GM06990 (cell line): ENCODE measurements at regions not wholly inside any gene's neighbourhood (a gene's known extent, or its start where the extent isn't known, plus 50 kb on each side); places are given as distances from the start of the nearest gene placed in this dataset.

Experiments
- DNase-seq: peaks from one replicate; pipeline ENCODE4 v3.0.0-alpha.2; 2011; ENCODE audit not compliant: insufficient read length; ENCODE audit errors: extremely low read depth
- H3K27me3 ChIP-seq: replicated peaks from 2 replicates; pipeline ENCODE4 v1.6.0; 2011; ENCODE audit warnings: low read length; ENCODE audit not compliant: control insufficient read depth, insufficient read depth
- H3K36me3 ChIP-seq: 2 replicates; pipeline ENCODE4 v1.5.1; 2011; ENCODE audit warnings: low read length; ENCODE audit not compliant: control insufficient read depth, insufficient read depth
- H3K4me3 ChIP-seq: replicated peaks from 2 replicates; pipeline ENCODE4 v1.5.1; 2011; ENCODE audit warnings: low read depth, mild to moderate bottlenecking, control low read depth, low read length
- CTCF ChIP-seq: IDR thresholded peaks from 2 replicates; pipeline ENCODE4 v1.5.1; 2011; ENCODE audit warnings: low read length, control low read depth, mild to moderate bottlenecking, inconsistent platforms; ENCODE audit not compliant: insufficient read depth, poor library complexity, severe bottlenecking

DNA sequence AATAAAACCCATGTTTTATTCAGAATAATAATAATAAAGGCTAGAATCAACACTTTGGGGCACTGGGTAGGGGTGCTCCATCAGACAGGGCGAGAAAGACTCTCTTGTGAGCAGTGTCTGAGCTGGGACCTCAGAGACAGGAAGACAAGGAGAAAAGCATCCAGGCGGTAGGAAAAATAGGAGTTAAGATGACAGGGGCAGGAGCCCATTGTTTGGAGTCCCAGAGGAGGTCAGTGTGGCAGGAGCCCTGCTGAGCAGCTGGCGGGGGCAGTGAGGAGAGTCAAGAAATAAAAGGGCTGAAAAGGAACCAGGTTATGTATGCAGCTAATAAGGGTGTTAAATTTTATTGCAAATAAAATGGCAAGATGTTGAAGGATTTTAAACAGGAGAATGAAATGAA, 457.4 kb downstream of the FBXO15 start:
- Histone ChIP-seq H3K36me3 (no peaks in the 10 kb centered on the region), H3K27me3 (no peaks in the 10 kb centered on the region), H3K4me3 (no peak overlapping the region)
- DNase-seq = no peak
- no peak for TF ChIP-seq CTCF

- DNase-seq = no peak
- H3K27me3 ChIP-seq = no peaks in the 10 kb centered on the region
- H3K36me3 ChIP-seq = no peaks in the 10 kb centered on the region
- no peak overlapping the region for H3K4me3 ChIP-seq
- TF ChIP-seq CTCF = no peak
Measured at GRCh38 chr18:73688851-73689711, 458.6 kb downstream of the FBXO15 start.

GRCh38 chr18:73688161-73688560, 459.5 kb downstream of the FBXO15 start:
- Histone ChIP-seq H3K27me3 (no peaks in the 10 kb centered on the region), H3K4me3 (no peak overlapping the region), H3K36me3 (no peaks in the 10 kb centered on the region)
- DNase-seq = no peak
- TF ChIP-seq CTCF = no peak

GRCh38 chr18:73684647-73685046, 463.0 kb downstream of the FBXO15 start:
- no peak for DNase-seq
- Histone ChIP-seq H3K27me3 (no peaks in the 10 kb centered on the region), H3K36me3 (no peaks in the 10 kb centered on the region), H3K4me3 (no peak overlapping the region)
- TF ChIP-seq CTCF = no peak

DNA sequence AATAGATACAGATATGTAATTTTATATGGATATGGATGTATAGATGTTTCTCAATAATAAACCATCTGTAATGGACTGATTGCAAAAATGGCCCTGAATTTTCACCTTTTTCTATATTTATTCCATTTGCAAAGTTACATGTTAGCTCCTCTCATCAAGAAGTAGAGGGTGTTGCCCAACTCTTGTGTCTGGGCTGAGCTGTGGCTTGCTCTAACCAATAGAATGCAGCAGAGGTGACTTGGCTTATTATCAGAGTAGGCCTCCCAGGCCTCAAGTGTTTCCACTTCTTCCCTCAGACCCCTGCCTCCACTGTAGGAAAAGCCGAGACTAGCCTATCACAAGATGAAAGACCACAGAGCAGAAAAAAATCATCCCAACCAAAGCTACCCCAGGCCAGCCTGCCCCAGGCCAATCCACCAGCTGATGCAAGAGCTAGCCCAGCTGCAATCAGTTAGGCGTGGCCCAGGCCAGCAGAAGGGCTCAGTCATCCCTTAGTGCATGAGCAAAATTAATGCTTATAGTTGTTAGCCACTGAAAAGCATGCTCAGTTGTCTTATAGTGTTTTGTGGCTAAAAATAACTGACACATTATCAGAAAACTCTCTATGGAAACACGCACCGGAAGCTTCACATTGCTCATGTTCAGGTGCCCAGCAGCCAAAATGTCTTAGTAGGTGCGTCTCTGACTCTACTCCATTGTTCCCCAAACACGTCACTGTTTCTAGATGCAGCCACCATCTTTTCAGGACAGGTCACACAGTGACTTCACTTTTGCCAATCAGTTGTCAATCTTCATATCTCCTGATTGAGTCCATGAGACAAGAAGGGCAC, 464.0 kb downstream of the FBXO15 start:
- DNase-seq = no peak
- TF ChIP-seq CTCF = no peak
- Histone ChIP-seq H3K4me3 (no peak overlapping the region), H3K27me3 (no peaks in the 10 kb centered on the region), H3K36me3 (no peaks in the 10 kb centered on the region)
